K562 (cell line): ENCODE measurements at regions not wholly inside any gene's neighbourhood (a gene's known extent, or its start where the extent isn't known, plus 50 kb on each side); places are given as distances from the start of the nearest gene placed in this dataset.

Experiments used
- ATAC-seq: fragments of 200-7000 bp; cut with Tn5 transposase; 3 replicates; pipeline ENCODE4 v1.9.1; 2020; ENCODE audit warnings: moderate library complexity
- BruUV-seq: library from RNA; stranded (reverse); fragments of 400-500 nt; replicated peaks from 2 replicates; lab custom pipeline; 2021; lab: Mats Ljungman, UMichigan
- CTCF ChIA-PET: fragments of 300-600 bp; formaldehyde crosslinking; extraction: SDS; loops from one replicate; lab custom pipeline; 2021; ENCODE audit warnings: low intra/inter-chr PET ratio; lab: Yijun Ruan, JAX
- POLR2A ChIA-PET: fragments of 300-600, 350-650 bp; sonication (Branson Sonifier 250); formaldehyde crosslinking; extraction: SDS; loops from one replicate; lab custom pipeline; 2021; ENCODE audit warnings: antibody characterized with exemption, inconsistent platforms; lab: Yijun Ruan, JAX
- DNase-seq, 4 experiments: peaks; one replicate each; pipeline versions ENCODE4 v3.0.0 to v3.0.0-alpha.2; 2011 to 2018; ENCODE audit warnings: low spot score in 3 of 4, mixed read lengths in 3 of 4; ENCODE audit errors: extremely low read depth in 1 of 4
- FAIRE-seq: peaks from 2 replicates; lab custom pipeline; 2011; peaks lifted over from hg19 to GRCh38; lab: Jason Lieb, UNC
- H2AFZ ChIP-seq: 2 replicates; pipeline ENCODE4 v1.6.0; 2011; ENCODE audit warnings: low read depth, low read length, control low read depth, inconsistent platforms
- H3K27ac ChIP-seq: fragments of 200-600 bp; 3 replicates; pipeline ENCODE4 v1.8.0; 2011; ENCODE audit warnings: low read depth, mild to moderate bottlenecking, control low read depth, inconsistent platforms, low read length, moderate library complexity, mixed read lengths; ENCODE audit errors: extremely low read depth
- H3K27me3 ChIP-seq, 2 experiments: fragments of 300-600 bp in 1 of 2; 2 replicates in 1 of 2; 3 replicates in 1 of 2; pipeline versions ENCODE4 v1.6.0 to v1.8.0; 2011; ENCODE audit warnings: inconsistent platforms in 2 of 2, low read length in 2 of 2, mild to moderate bottlenecking in 1 of 2, mixed read lengths in 1 of 2, moderate library complexity in 1 of 2; ENCODE audit not compliant: control insufficient read depth in 2 of 2, insufficient read depth in 2 of 2
- H3K36me3 ChIP-seq: fragments of 300-600 bp; 3 replicates; pipeline ENCODE4 v1.8.0; 2011; ENCODE audit warnings: mild to moderate bottlenecking, low read length, inconsistent platforms; ENCODE audit not compliant: control insufficient read depth, insufficient read depth
- H3K4me1 ChIP-seq, 2 experiments: fragments of 200-600 bp in 1 of 2; replicated peaks in 1 of 2; 2 replicates in 1 of 2; 3 replicates in 1 of 2; pipeline versions ENCODE4 v1.5.1 to v1.8.0; 2011; ENCODE audit warnings: inconsistent platforms in 2 of 2, low read length in 2 of 2, mild to moderate bottlenecking in 1 of 2, mixed read lengths in 1 of 2, moderate library complexity in 1 of 2; ENCODE audit not compliant: control insufficient read depth in 2 of 2, insufficient read depth in 2 of 2
- H3K4me2 ChIP-seq: 2 replicates; pipeline ENCODE4 v1.6.1; 2011; ENCODE audit warnings: low read length, control low read depth, inconsistent platforms, mixed read lengths; ENCODE audit not compliant: insufficient read depth
- H3K4me3 ChIP-seq: fragments of 200-600 bp; sonication (generic), shearing (Covaris generic); 2 replicates; pipeline ENCODE4 v1.5.1; 2016; ENCODE audit warnings: control low read depth, inconsistent platforms
- H3K79me2 ChIP-seq: fragments of 200-600 bp; 3 replicates; pipeline ENCODE4 v1.8.0; 2011; ENCODE audit warnings: low read length, inconsistent platforms; ENCODE audit not compliant: control insufficient read depth, insufficient read depth
- H3K9ac ChIP-seq, 2 experiments: 2 replicates each; pipeline versions ENCODE4 v1.6.0 to v1.6.1; 2011; ENCODE audit warnings: low read depth in 2 of 2, low read length in 2 of 2, control low read depth in 1 of 2, inconsistent platforms in 1 of 2, mild to moderate bottlenecking in 1 of 2, mixed read lengths in 1 of 2; ENCODE audit not compliant: insufficient read depth in 1 of 2
- H3K9me1 ChIP-seq: one replicate; pipeline ENCODE4 v1.6.0; 2011; ENCODE audit warnings: inconsistent platforms, mild to moderate bottlenecking, low read length, moderate library complexity; ENCODE audit not compliant: control insufficient read depth, insufficient read depth
- H3K9me3 ChIP-seq: replicated peaks from 2 replicates; pipeline ENCODE4 v1.5.1; 2011; ENCODE audit warnings: low read depth, low read length, inconsistent platforms; ENCODE audit not compliant: control insufficient read depth, insufficient read depth
- H4K20me1 ChIP-seq: replicated peaks from 2 replicates; pipeline ENCODE4 v1.6.1; 2011; ENCODE audit warnings: low read length, inconsistent platforms, mixed read lengths; ENCODE audit not compliant: control insufficient read depth, insufficient read depth
- BHLHE40 ChIP-seq: IDR thresholded peaks from 2 replicates; pipeline ENCODE4 v1.6.1; 2011; ENCODE audit warnings: low read length, improper control_type of control experiment
- BRF1 ChIP-seq: IDR thresholded peaks from 3 replicates; pipeline ENCODE4 v1.6.1; 2011; ENCODE audit warnings: borderline replicate concordance, mild to moderate bottlenecking; ENCODE audit not compliant: insufficient read length; ENCODE audit errors: extremely low read depth
- ILF3 ChIP-seq: fragments of 450-650 bp; IDR thresholded peaks from 2 replicates; pipeline ENCODE4 v1.6.1; 2018; ENCODE audit warnings: antibody characterized with exemption, mild to moderate bottlenecking, moderate library complexity, borderline replicate concordance
- MTA1 ChIP-seq: fragments of 450-650 bp; IDR thresholded peaks from 2 replicates; pipeline ENCODE4 v1.6.1; 2017; ENCODE audit warnings: borderline replicate concordance
- POLR2AphosphoS2 ChIP-seq: IDR thresholded peaks from 2 replicates; pipeline ENCODE4 v1.6.1; 2012; ENCODE audit warnings: low read length, improper control_type of control experiment
- POLR3G ChIP-seq: IDR thresholded peaks from 2 replicates; pipeline ENCODE4 v1.6.1; 2011; ENCODE audit not compliant: insufficient read length, insufficient replicate concordance; ENCODE audit errors: extremely low read depth
- SMAD4 ChIP-seq: fragments of 250-450 bp; sonication (Bioruptor Pico); conservative IDR thresholded peaks from 2 replicates; pipeline ENCODE4 v1.8.0; 2021; ENCODE audit warnings: inconsistent platforms, mild to moderate bottlenecking, moderate library complexity
- STAT5A ChIP-seq: IDR thresholded peaks from 2 replicates; pipeline ENCODE4 v1.6.1; 2012; ENCODE audit warnings: low read length, inconsistent platforms, borderline replicate concordance
- ZFPM2 ChIP-seq: fragments of 250-450 bp; sonication (Bioruptor Pico); IDR thresholded peaks from 2 replicates; pipeline ENCODE4 v1.5.1; 2022; ENCODE audit warnings: mild to moderate bottlenecking
- ZNF253 ChIP-seq: fragments of 250-450 bp; sonication (Bioruptor Pico); conservative IDR thresholded peaks from 2 replicates; pipeline ENCODE4 v1.6.1; 2021; ENCODE audit warnings: mild to moderate bottlenecking
- WGBS: fragments of 100-300 bp; shearing (Covaris generic); methylation state at CpG from one replicate; pipeline ENCODE4 v1.1.6; 2016; ENCODE audit warnings: low coverage, mixed read lengths; ENCODE audit not compliant: insufficient coverage; ENCODE audit errors: missing lambda C conversion rate; 5-methylcytosine and 5-hydroxymethylcytosine counted together
- in situ Hi-C: fragments of 300-500 bp; cut with MboI; formaldehyde crosslinking; loops from 4 replicates; pipeline ENCODE4 v1.15.0; 2018; ENCODE audit warnings: inconsistent platforms, mixed read lengths
- intact Hi-C: fragments of 100-400 bp; cut with micrococcal nuclease; formaldehyde crosslinking; loops from 2 replicates; pipeline ENCODE4 v1.14.2; 2022
- TF ChIP-seq, protein P1 (sequence below), 2 experiments: fragments of 150-350 bp in 1 of 2; IDR thresholded peaks; 2 replicates each; pipeline ENCODE4 v1.6.1; 2012 to 2016; ENCODE audit warnings: low read depth in 2 of 2, low read length in 2 of 2, mild to moderate bottlenecking in 1 of 2, moderate library complexity in 1 of 2
- TF ChIP-seq, protein P2 (sequence below): fragments of 250-450 bp; sonication (Bioruptor Pico); IDR thresholded peaks from 2 replicates; pipeline ENCODE4 v1.4.0; 2020
- TF ChIP-seq, protein P3 (sequence below): fragments of 250-450 bp; sonication (Bioruptor Pico); IDR thresholded peaks from 2 replicates; pipeline ENCODE4 v1.8.0; 2022; ENCODE audit warnings: inconsistent platforms
- TF ChIP-seq, protein P4 (sequence below): fragments of 150-350 bp; IDR thresholded peaks from 2 replicates; pipeline ENCODE4 v1.6.1; 2014; ENCODE audit warnings: low read depth, mild to moderate bottlenecking, low read length, borderline replicate concordance

DNA sequence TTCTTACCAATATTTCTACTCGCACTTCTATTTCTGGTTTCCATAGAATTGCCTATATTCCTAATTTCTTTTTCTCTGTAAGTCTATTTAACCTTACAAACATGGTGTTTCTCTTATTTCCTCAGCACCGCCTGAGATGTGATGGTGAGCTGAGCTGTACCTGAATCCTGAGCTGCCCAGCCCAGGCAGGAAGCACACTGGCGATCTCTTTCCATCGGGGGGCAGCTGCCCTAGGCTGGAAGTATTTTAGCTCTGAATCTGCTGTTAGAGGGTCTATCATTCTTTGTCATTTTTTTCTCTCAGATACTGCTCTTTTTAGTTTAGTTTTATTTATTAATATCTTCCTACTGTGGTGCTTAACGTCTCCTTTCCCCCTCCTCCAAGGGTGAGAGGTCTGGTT, 173.4 kb upstream of the SLC35B3 start:
- FAIRE-seq (no peak), DNase-seq (no peak), ATAC-seq (no peak)
- in situ Hi-C loops (no loop called here), intact Hi-C loops (no loop called here)
- no peak overlapping the region for H3K27ac ChIP-seq
- CTCF ChIA-PET = no interaction called here
- no peaks in the 10 kb centered on the region for H3K4me1 ChIP-seq
- no peak overlapping the region for H3K4me3 ChIP-seq
- no peaks in the 10 kb centered on the region for H4K20me1 ChIP-seq
- no peak overlapping the region for H3K9ac ChIP-seq
- no peaks in the 10 kb centered on the region for H3K27me3 ChIP-seq
- no peak overlapping the region for H2AFZ ChIP-seq
- BruUV-seq = no TSS peak
- no peaks in the 10 kb centered on the region for H3K9me1 ChIP-seq
- 0% methylated on average over 5 of the region's 5 CpGs for WGBS
- H3K4me2 ChIP-seq = no peak overlapping the region
- no peaks in the 10 kb centered on the region for H3K79me2 ChIP-seq
- H3K9me3 ChIP-seq = no peaks in the 10 kb centered on the region
- POLR2A ChIA-PET = no interaction called here
- H3K36me3 ChIP-seq = no peaks in the 10 kb centered on the region
- TF ChIP-seq, protein P1, sequence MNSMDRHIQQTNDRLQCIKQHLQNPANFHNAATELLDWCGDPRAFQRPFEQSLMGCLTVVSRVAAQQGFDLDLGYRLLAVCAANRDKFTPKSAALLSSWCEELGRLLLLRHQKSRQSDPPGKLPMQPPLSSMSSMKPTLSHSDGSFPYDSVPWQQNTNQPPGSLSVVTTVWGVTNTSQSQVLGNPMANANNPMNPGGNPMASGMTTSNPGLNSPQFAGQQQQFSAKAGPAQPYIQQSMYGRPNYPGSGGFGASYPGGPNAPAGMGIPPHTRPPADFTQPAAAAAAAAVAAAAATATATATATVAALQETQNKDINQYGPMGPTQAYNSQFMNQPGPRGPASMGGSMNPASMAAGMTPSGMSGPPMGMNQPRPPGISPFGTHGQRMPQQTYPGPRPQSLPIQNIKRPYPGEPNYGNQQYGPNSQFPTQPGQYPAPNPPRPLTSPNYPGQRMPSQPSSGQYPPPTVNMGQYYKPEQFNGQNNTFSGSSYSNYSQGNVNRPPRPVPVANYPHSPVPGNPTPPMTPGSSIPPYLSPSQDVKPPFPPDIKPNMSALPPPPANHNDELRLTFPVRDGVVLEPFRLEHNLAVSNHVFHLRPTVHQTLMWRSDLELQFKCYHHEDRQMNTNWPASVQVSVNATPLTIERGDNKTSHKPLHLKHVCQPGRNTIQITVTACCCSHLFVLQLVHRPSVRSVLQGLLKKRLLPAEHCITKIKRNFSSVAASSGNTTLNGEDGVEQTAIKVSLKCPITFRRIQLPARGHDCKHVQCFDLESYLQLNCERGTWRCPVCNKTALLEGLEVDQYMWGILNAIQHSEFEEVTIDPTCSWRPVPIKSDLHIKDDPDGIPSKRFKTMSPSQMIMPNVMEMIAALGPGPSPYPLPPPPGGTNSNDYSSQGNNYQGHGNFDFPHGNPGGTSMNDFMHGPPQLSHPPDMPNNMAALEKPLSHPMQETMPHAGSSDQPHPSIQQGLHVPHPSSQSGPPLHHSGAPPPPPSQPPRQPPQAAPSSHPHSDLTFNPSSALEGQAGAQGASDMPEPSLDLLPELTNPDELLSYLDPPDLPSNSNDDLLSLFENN (IDR thresholded peaks at IDR 0.05; ENCODE audit: low read depth in 2 of 2, low read length in 2 of 2) = no peak
- TF ChIP-seq BHLHE40 = no peak
- TF ChIP-seq BRF1 = no peak
- TF ChIP-seq, protein P2, sequence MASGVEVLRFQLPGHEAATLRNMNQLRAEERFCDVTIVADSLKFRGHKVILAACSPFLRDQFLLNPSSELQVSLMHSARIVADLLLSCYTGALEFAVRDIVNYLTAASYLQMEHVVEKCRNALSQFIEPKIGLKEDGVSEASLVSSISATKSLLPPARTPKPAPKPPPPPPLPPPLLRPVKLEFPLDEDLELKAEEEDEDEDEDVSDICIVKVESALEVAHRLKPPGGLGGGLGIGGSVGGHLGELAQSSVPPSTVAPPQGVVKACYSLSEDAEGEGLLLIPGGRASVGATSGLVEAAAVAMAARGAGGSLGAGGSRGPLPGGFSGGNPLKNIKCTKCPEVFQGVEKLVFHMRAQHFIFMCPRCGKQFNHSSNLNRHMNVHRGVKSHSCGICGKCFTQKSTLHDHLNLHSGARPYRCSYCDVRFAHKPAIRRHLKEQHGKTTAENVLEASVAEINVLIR (CRISPR knock-in tag) = no peak
- TF ChIP-seq ZFPM2 (CRISPR knock-in tag) = no peak
- TF ChIP-seq MTA1 = no peak
- TF ChIP-seq POLR2AphosphoS2 = no peak
- TF ChIP-seq ILF3 = no peak
- TF ChIP-seq, protein P3, sequence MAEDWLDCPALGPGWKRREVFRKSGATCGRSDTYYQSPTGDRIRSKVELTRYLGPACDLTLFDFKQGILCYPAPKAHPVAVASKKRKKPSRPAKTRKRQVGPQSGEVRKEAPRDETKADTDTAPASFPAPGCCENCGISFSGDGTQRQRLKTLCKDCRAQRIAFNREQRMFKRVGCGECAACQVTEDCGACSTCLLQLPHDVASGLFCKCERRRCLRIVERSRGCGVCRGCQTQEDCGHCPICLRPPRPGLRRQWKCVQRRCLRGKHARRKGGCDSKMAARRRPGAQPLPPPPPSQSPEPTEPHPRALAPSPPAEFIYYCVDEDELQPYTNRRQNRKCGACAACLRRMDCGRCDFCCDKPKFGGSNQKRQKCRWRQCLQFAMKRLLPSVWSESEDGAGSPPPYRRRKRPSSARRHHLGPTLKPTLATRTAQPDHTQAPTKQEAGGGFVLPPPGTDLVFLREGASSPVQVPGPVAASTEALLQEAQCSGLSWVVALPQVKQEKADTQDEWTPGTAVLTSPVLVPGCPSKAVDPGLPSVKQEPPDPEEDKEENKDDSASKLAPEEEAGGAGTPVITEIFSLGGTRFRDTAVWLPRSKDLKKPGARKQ (CRISPR knock-in tag) = no peak
- no peak for TF ChIP-seq ZNF253 (CRISPR knock-in tag)
- TF ChIP-seq, protein P4, sequence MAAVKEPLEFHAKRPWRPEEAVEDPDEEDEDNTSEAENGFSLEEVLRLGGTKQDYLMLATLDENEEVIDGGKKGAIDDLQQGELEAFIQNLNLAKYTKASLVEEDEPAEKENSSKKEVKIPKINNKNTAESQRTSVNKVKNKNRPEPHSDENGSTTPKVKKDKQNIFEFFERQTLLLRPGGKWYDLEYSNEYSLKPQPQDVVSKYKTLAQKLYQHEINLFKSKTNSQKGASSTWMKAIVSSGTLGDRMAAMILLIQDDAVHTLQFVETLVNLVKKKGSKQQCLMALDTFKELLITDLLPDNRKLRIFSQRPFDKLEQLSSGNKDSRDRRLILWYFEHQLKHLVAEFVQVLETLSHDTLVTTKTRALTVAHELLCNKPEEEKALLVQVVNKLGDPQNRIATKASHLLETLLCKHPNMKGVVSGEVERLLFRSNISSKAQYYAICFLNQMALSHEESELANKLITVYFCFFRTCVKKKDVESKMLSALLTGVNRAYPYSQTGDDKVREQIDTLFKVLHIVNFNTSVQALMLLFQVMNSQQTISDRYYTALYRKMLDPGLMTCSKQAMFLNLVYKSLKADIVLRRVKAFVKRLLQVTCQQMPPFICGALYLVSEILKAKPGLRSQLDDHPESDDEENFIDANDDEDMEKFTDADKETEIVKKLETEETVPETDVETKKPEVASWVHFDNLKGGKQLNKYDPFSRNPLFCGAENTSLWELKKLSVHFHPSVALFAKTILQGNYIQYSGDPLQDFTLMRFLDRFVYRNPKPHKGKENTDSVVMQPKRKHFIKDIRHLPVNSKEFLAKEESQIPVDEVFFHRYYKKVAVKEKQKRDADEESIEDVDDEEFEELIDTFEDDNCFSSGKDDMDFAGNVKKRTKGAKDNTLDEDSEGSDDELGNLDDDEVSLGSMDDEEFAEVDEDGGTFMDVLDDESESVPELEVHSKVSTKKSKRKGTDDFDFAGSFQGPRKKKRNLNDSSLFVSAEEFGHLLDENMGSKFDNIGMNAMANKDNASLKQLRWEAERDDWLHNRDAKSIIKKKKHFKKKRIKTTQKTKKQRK = no peak
- no peak for TF ChIP-seq STAT5A
- no peak for TF ChIP-seq POLR3G
- TF ChIP-seq SMAD4 (CRISPR knock-in tag) = no peak
